ENCODE measurements at regions not wholly inside any gene's neighbourhood (a gene's known extent, or its start where the extent isn't known, plus 50 kb on each side); places are given as distances from the start of the nearest gene placed in this dataset.

GRCh38 chr1:217089361-217090014, 366.3 kb upstream of the ESRRG start:
- H3K4me3 Mint-ChIP-seq: no peak overlapping the region
- no peak overlapping the region for H3K27ac Mint-ChIP-seq
- no peaks in the 10 kb centered on the region for H3K9me3 Mint-ChIP-seq
- peaks cover 49% of the 10 kb centered on the region for H3K27me3 Mint-ChIP-seq
- no peaks in the 10 kb centered on the region for H3K36me3 Mint-ChIP-seq (ENCODE audit: low read depth)
- DNase-seq: no peak
- peaks cover 3% of the 10 kb centered on the region for H3K4me1 Mint-ChIP-seq (ENCODE audit: low read depth)

GRCh38 chr1:217088521-217089284, 365.5 kb upstream of the ESRRG start:
- no peak for DNase-seq
- H3K4me3 Mint-ChIP-seq: no peak overlapping the region
- no peaks in the 10 kb centered on the region for H3K9me3 Mint-ChIP-seq
- peaks cover 49% of the 10 kb centered on the region for H3K27me3 Mint-ChIP-seq
- no peaks in the 10 kb centered on the region for H3K36me3 Mint-ChIP-seq (ENCODE audit: low read depth)
- H3K4me1 Mint-ChIP-seq (ENCODE audit: low read depth): peaks cover 3% of the 10 kb centered on the region
- no peak overlapping the region for H3K27ac Mint-ChIP-seq

GRCh38 chr1:217088011-217088410, 364.8 kb upstream of the ESRRG start:
- H3K36me3 Mint-ChIP-seq (ENCODE audit: low read depth): no peaks in the 10 kb centered on the region

GRCh38 chr1:217079584-217079983, 356.4 kb upstream of the ESRRG start:
- DNase-seq: no peak
- Mint-ChIP-seq H3K9me3 (no peaks in the 10 kb centered on the region), H3K4me3 (no peak overlapping the region), H3K4me1 (ENCODE audit: low read depth) (no peaks in the 10 kb centered on the region), H3K27ac (no peak overlapping the region), H3K27me3 (no peaks in the 10 kb centered on the region), H3K36me3 (ENCODE audit: low read depth) (no peaks in the 10 kb centered on the region)

More at GRCh38 chr1:217088011-217088410, 364.8 kb upstream of the ESRRG start:
- Mint-ChIP-seq H3K27me3 (peaks cover 49% of the 10 kb centered on the region), H3K4me3 (no peak overlapping the region), H3K27ac (no peak overlapping the region), H3K9me3 (no peaks in the 10 kb centered on the region), H3K4me1 (ENCODE audit: low read depth) (peaks cover 3% of the 10 kb centered on the region)
- no peak for DNase-seq

GRCh38 chr1:217078959-217079358, 355.7 kb upstream of the ESRRG start:
- Mint-ChIP-seq H3K9me3 (no peaks in the 10 kb centered on the region), H3K4me1 (ENCODE audit: low read depth) (no peaks in the 10 kb centered on the region), H3K27me3 (no peaks in the 10 kb centered on the region), H3K36me3 (ENCODE audit: low read depth) (no peaks in the 10 kb centered on the region), H3K4me3 (no peak overlapping the region), H3K27ac (no peak overlapping the region)
- no peak for DNase-seq

- DNase-seq: no peak
- Mint-ChIP-seq H3K27me3 (no peaks in the 10 kb centered on the region), H3K9me3 (no peaks in the 10 kb centered on the region), H3K36me3 (ENCODE audit: low read depth) (no peaks in the 10 kb centered on the region), H3K4me3 (no peak overlapping the region), H3K4me1 (ENCODE audit: low read depth) (no peaks in the 10 kb centered on the region), H3K27ac (no peak overlapping the region)
Observed at GRCh38 chr1:217078078-217078690, 355.0 kb upstream of the ESRRG start.

GRCh38 chr1:217077426-217077825, 354.2 kb upstream of the ESRRG start:
- no peaks in the 10 kb centered on the region for H3K27me3 Mint-ChIP-seq
- H3K27ac Mint-ChIP-seq: no peak overlapping the region
- no peaks in the 10 kb centered on the region for H3K4me1 Mint-ChIP-seq (ENCODE audit: low read depth)
- no peaks in the 10 kb centered on the region for H3K36me3 Mint-ChIP-seq (ENCODE audit: low read depth)
- no peak for DNase-seq
- no peak overlapping the region for H3K4me3 Mint-ChIP-seq
- no peaks in the 10 kb centered on the region for H3K9me3 Mint-ChIP-seq

- Mint-ChIP-seq H3K4me1 (ENCODE audit: low read depth) (no peaks in the 10 kb centered on the region), H3K36me3 (ENCODE audit: low read depth) (no peaks in the 10 kb centered on the region), H3K9me3 (no peaks in the 10 kb centered on the region), H3K4me3 (no peak overlapping the region), H3K27me3 (no peaks in the 10 kb centered on the region), H3K27ac (no peak overlapping the region)
- no peak for DNase-seq
Observed at GRCh38 chr1:217076902-217077301, 353.7 kb upstream of the ESRRG start.

GRCh38 chr1:217072926-217073325, 349.7 kb upstream of the ESRRG start:
- no peak for DNase-seq
- H3K4me3 Mint-ChIP-seq: no peak overlapping the region
- H3K4me1 Mint-ChIP-seq (ENCODE audit: low read depth): no peaks in the 10 kb centered on the region
- no peak overlapping the region for H3K27ac Mint-ChIP-seq
- H3K27me3 Mint-ChIP-seq: no peaks in the 10 kb centered on the region
- peaks cover 2% of the 10 kb centered on the region for H3K9me3 Mint-ChIP-seq
- H3K36me3 Mint-ChIP-seq (ENCODE audit: low read depth): no peaks in the 10 kb centered on the region

- Mint-ChIP-seq H3K27me3 (no peaks in the 10 kb centered on the region), H3K4me1 (ENCODE audit: low read depth) (no peaks in the 10 kb centered on the region), H3K9me3 (peaks cover 2% of the 10 kb centered on the region), H3K27ac (no peak overlapping the region), H3K36me3 (ENCODE audit: low read depth) (no peaks in the 10 kb centered on the region), H3K4me3 (no peak overlapping the region)
- no peak for DNase-seq
Observed at GRCh38 chr1:217067642-217068041, 344.4 kb upstream of the ESRRG start.

GRCh38 chr1:217066794-217067193, 343.6 kb upstream of the ESRRG start:
- Mint-ChIP-seq H3K4me1 (ENCODE audit: low read depth) (no peaks in the 10 kb centered on the region), H3K27ac (no peak overlapping the region), H3K36me3 (ENCODE audit: low read depth) (no peaks in the 10 kb centered on the region), H3K9me3 (peaks cover 2% of the 10 kb centered on the region), H3K4me3 (no peak overlapping the region), H3K27me3 (no peaks in the 10 kb centered on the region)
- DNase-seq: no peak

GRCh38 chr1:217063172-217063908, 340.1 kb upstream of the ESRRG start:
- Mint-ChIP-seq H3K9me3 (no peaks in the 10 kb centered on the region), H3K27me3 (no peaks in the 10 kb centered on the region), H3K27ac (no peak overlapping the region), H3K36me3 (ENCODE audit: low read depth) (no peaks in the 10 kb centered on the region), H3K4me3 (no peak overlapping the region), H3K4me1 (ENCODE audit: low read depth) (no peaks in the 10 kb centered on the region)
- no peak for DNase-seq

GRCh38 chr1:217062586-217062985, 339.4 kb upstream of the ESRRG start:
- no peak overlapping the region for H3K27ac Mint-ChIP-seq
- H3K9me3 Mint-ChIP-seq: peaks cover 2% of the 10 kb centered on the region
- H3K36me3 Mint-ChIP-seq (ENCODE audit: low read depth): no peaks in the 10 kb centered on the region
- H3K4me1 Mint-ChIP-seq (ENCODE audit: low read depth): no peaks in the 10 kb centered on the region
- H3K27me3 Mint-ChIP-seq: no peaks in the 10 kb centered on the region
- no peak for DNase-seq
- no peak overlapping the region for H3K4me3 Mint-ChIP-seq

- H3K36me3 Mint-ChIP-seq (ENCODE audit: low read depth): no peaks in the 10 kb centered on the region
- H3K4me3 Mint-ChIP-seq: no peak overlapping the region
- H3K9me3 Mint-ChIP-seq: peaks cover 9% of the 10 kb centered on the region
- no peaks in the 10 kb centered on the region for H3K27me3 Mint-ChIP-seq
- no peak overlapping the region for H3K27ac Mint-ChIP-seq
- H3K4me1 Mint-ChIP-seq (ENCODE audit: low read depth): no peaks in the 10 kb centered on the region
- no peak for DNase-seq
Observed at GRCh38 chr1:217059401-217059800, 336.2 kb upstream of the ESRRG start.
